ENCODE measurements at regions not wholly inside any gene's neighbourhood (a gene's known extent, or its start where the extent isn't known, plus 50 kb on each side); places are given as distances from the start of the nearest gene placed in this dataset.

GRCh38 chr3:72190050-72190449 lies 405.1 kb upstream of the PROK2 start:
- no peak overlapping the region for H3K9ac ChIP-seq (ENCODE audit: low read depth, low read length)
- H3K9me1 ChIP-seq (ENCODE audit: insufficient read depth, low read length) = no peaks in the 10 kb centered on the region
- H4K5ac ChIP-seq (ENCODE audit: low read depth, low read length) = no peak overlapping the region
- in situ Hi-C loops (cut with MboI; ENCODE audit: low sequenced_read_pairs) = no loop called here
- no peak overlapping the region for H2BK5ac ChIP-seq (ENCODE audit: low read depth, low read length, poor library complexity, severe bottlenecking)
- H3K23ac ChIP-seq (ENCODE audit: low read depth, low read length) = no peak overlapping the region
- no peak overlapping the region for H3K14ac ChIP-seq (replicated peaks; ENCODE audit: low read depth, low read length)
- no peak overlapping the region for H3K4ac ChIP-seq (ENCODE audit: low read depth, low read length)
- H3K4me2 ChIP-seq (ENCODE audit: low read depth, low read length) = no peak overlapping the region
- CTCF ChIA-PET = no interaction called here
- no peak overlapping the region for H2AK5ac ChIP-seq (ENCODE audit: low read depth, low read length)
- TF ChIP-seq CEBPB (IDR thresholded peaks at IDR 0.05; ENCODE audit: low read depth, low read length) (no peak), MXI1 (IDR thresholded peaks at IDR 0.05; ENCODE audit: borderline replicate concordance, low read depth, low read length) (no peak), MAFK (IDR thresholded peaks at IDR 0.05; ENCODE audit: low read depth, low read length) (no peak)
- no peaks in the 10 kb centered on the region for H4K20me1 ChIP-seq (ENCODE audit: insufficient read depth, low read length)
- H2BK20ac ChIP-seq (ENCODE audit: low read depth, low read length) = no peak overlapping the region
- H4K8ac ChIP-seq (ENCODE audit: low read depth in 2 of 2, low read length in 2 of 2) = no peak overlapping the region
- H3K4me3 ChIP-seq (ENCODE audit: insufficient read depth, low read depth, low read length) = no peak overlapping the region
- 100% methylated on average over 1 of the region's 5 CpGs; no CpG with 5 or more reads in 1 of the 2 experiments for WGBS, 2 experiments (ENCODE audit: extremely low coverage in 2 of 2, insufficient read length in 1 of 2)
- H3K27me3 ChIP-seq (ENCODE audit: control insufficient read depth, insufficient read depth, low read length) = peaks cover 5% of the 10 kb centered on the region; the same call in 1 of the 2 replicates
- intact Hi-C loops (cut with micrococcal nuclease) = no loop called here
- no peak overlapping the region for H3K56ac ChIP-seq (ENCODE audit: extremely low read depth, insufficient read depth, low read length)
- no peaks in the 10 kb centered on the region for H3K79me1 ChIP-seq (ENCODE audit: low read depth in 1 of 2, low read length in 2 of 2)
- H3K27ac ChIP-seq (ENCODE audit: insufficient read depth, low read length) = no peak overlapping the region
- H3K18ac ChIP-seq (ENCODE audit: low read depth, low read length) = no peak overlapping the region
- H2BK15ac ChIP-seq (ENCODE audit: low read depth, low read length) = no peak overlapping the region
- no peak overlapping the region for H2AK9ac ChIP-seq (replicated peaks; ENCODE audit: low read depth, low read length, poor library complexity)
- no peak overlapping the region for H4K91ac ChIP-seq (ENCODE audit: insufficient read depth, low read depth, low read length)
- no TSS peak for BruUV-seq (replicated peaks)
- no peaks in the 10 kb centered on the region for H3K9me3 ChIP-seq (ENCODE audit: control insufficient read depth, insufficient read depth, low read length)
- POLR2A ChIA-PET (ENCODE audit: unreplicated experiment) = no interaction called here
- DNase-seq = no peak
- dilution Hi-C loops (cut with HindIII; ENCODE audit: low sequenced_read_pairs, unreplicated experiment) = no loop called here
- no peak overlapping the region for H2AFZ ChIP-seq (replicated peaks; ENCODE audit: low read length, poor library complexity)
- no peaks in the 10 kb centered on the region for H3K36me3 ChIP-seq (ENCODE audit: control insufficient read depth, insufficient read depth, low read length)
- H2BK120ac ChIP-seq (ENCODE audit: low read depth, low read length) = no peak overlapping the region
- ATAC-seq (ENCODE audit: low read depth) = no peak
- H3K4me1 ChIP-seq (ENCODE audit: control insufficient read depth, insufficient read depth, low read length) = no peaks in the 10 kb centered on the region; the same call in 1 of the 2 replicates

Measured in IMR-90 (cell line).